ENCODE measurements at regions not wholly inside any gene's neighbourhood (a gene's known extent, or its start where the extent isn't known, plus 50 kb on each side); places are given as distances from the start of the nearest gene placed in this dataset.

DNA sequence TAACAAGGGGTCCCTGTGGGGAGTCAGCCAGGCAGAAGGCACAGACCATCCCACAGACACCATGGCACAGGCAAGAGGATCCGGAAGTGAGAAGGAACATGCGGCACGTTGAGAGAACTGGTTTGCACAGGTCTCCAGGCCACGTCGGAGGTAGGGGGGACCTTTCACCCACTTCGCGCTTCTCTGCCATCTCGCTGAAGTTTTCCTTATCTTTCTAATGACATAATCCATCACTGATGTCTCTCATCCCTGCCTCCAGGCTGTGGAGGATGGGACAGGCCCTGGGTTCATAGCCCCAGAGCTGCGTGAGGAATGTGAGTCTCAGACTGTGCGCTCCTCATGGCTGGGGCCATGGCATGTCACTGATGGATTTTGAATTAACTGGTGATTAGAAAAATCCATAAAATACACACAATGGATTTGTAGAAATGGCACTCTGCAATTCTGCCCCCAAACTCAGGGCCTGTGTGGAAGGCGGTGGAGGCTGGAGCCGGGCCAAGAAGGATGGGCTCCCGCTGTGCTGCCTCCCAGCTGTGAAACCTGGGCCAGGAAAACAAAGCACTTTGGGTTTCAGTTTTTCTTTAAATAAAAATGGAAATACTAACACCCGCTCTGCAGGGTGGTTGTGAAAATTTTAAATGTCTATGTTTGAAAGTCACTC, 113.3 kb upstream of the ALKAL2 start:
- TF ChIP-seq, protein P1, sequence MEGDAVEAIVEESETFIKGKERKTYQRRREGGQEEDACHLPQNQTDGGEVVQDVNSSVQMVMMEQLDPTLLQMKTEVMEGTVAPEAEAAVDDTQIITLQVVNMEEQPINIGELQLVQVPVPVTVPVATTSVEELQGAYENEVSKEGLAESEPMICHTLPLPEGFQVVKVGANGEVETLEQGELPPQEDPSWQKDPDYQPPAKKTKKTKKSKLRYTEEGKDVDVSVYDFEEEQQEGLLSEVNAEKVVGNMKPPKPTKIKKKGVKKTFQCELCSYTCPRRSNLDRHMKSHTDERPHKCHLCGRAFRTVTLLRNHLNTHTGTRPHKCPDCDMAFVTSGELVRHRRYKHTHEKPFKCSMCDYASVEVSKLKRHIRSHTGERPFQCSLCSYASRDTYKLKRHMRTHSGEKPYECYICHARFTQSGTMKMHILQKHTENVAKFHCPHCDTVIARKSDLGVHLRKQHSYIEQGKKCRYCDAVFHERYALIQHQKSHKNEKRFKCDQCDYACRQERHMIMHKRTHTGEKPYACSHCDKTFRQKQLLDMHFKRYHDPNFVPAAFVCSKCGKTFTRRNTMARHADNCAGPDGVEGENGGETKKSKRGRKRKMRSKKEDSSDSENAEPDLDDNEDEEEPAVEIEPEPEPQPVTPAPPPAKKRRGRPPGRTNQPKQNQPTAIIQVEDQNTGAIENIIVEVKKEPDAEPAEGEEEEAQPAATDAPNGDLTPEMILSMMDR (IDR thresholded peaks at IDR 0.05; ENCODE audit: insufficient read depth, low read depth, low read length) = no peak
- no peak for TF ChIP-seq EZH2 (IDR thresholded peaks at IDR 0.05; ENCODE audit: insufficient read depth, low read length)
- Histone ChIP-seq H3K27ac (ENCODE audit: low read depth, low read length) (no peak overlapping the region), H3K4me3 (ENCODE audit: insufficient read depth, low read depth, low read length) (no peak overlapping the region), H4K20me1 (ENCODE audit: insufficient read depth, low read length) (no peaks in the 10 kb centered on the region), H3K4me2 (ENCODE audit: low read length) (no peak overlapping the region), H3K36me3 (ENCODE audit: insufficient read depth, low read length) (no peaks in the 10 kb centered on the region), H3K79me2 (ENCODE audit: insufficient read depth, low read length) (no peaks in the 10 kb centered on the region), H3K4me1 (ENCODE audit: insufficient read depth, low read length) (no peaks in the 10 kb centered on the region), H3K9ac (ENCODE audit: low read length) (no peak overlapping the region), H2AFZ (ENCODE audit: low read depth, low read length) (no peak overlapping the region), H3K27me3 (ENCODE audit: insufficient read depth, low read length) (no peaks in the 10 kb centered on the region), H3K9me3 (ENCODE audit: insufficient read depth, low read depth, low read length) (no peaks in the 10 kb centered on the region)
- no peak overlapping the region for H3K27ac Mint-ChIP-seq (ENCODE audit: unreplicated experiment)
- H3K4me3 Mint-ChIP-seq (ENCODE audit: unreplicated experiment) = no peak overlapping the region
- FAIRE-seq (no peak), DNase-seq (ENCODE audit: low read depth) (no peak)
- no peaks in the 10 kb centered on the region for H3K36me3 Mint-ChIP-seq (ENCODE audit: low read depth, unreplicated experiment)
- no peaks in the 10 kb centered on the region for H3K4me1 Mint-ChIP-seq (ENCODE audit: low read depth, unreplicated experiment)
- H3K9me3 Mint-ChIP-seq (ENCODE audit: unreplicated experiment) = peaks cover 13% of the 10 kb centered on the region
- peaks cover 17% of the 10 kb centered on the region for H3K27me3 Mint-ChIP-seq (ENCODE audit: low read depth, unreplicated experiment)

DNA sequence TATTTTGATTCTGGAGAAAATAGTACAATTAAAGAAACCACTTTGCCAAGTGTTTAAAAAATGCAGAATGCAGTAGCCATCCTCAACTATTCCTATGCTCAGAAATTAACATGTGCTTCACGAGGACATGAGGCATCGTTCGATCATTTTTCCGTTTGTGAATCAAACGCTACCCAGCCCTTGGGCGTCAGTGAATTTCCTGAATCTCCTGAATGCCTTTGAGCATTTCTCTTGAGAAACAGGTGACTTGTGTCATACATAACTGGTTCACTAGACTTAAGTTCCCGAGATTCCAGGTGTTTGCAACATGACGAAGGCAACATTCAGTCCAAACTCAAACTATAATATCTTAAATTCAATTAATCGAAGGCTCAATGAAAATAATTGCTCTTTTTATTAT, 110.0 kb upstream of the ALKAL2 start:
- no peaks in the 10 kb centered on the region for H3K27me3 ChIP-seq (ENCODE audit: insufficient read depth, low read length)
- no peak overlapping the region for H3K4me2 ChIP-seq (ENCODE audit: low read length)
- FAIRE-seq = no peak
- DNase-seq (ENCODE audit: low read depth) = no peak
- H3K36me3 ChIP-seq (ENCODE audit: insufficient read depth, low read length) = no peaks in the 10 kb centered on the region
- H3K9ac ChIP-seq (ENCODE audit: low read length) = no peak overlapping the region
- H2AFZ ChIP-seq (ENCODE audit: low read depth, low read length) = no peak overlapping the region
- Mint-ChIP-seq H3K4me3 (ENCODE audit: unreplicated experiment) (no peak overlapping the region), H3K9me3 (ENCODE audit: unreplicated experiment) (peaks cover 2% of the 10 kb centered on the region), H3K27ac (ENCODE audit: unreplicated experiment) (no peak overlapping the region), H3K4me1 (ENCODE audit: low read depth, unreplicated experiment) (peaks cover 14% of the 10 kb centered on the region), H3K36me3 (ENCODE audit: low read depth, unreplicated experiment) (no peaks in the 10 kb centered on the region), H3K27me3 (ENCODE audit: low read depth, unreplicated experiment) (no peaks in the 10 kb centered on the region)
- no peaks in the 10 kb centered on the region for H3K9me3 ChIP-seq (ENCODE audit: insufficient read depth, low read depth, low read length)
- H3K4me3 ChIP-seq (ENCODE audit: insufficient read depth, low read depth, low read length) = no peak overlapping the region
- no peak overlapping the region for H3K27ac ChIP-seq (ENCODE audit: low read depth, low read length)
- no peak for TF ChIP-seq EZH2 (IDR thresholded peaks at IDR 0.05; ENCODE audit: insufficient read depth, low read length)
- TF ChIP-seq, protein P1 (IDR thresholded peaks at IDR 0.05; ENCODE audit: insufficient read depth, low read depth, low read length) = no peak
- peaks cover 14% of the 10 kb centered on the region for H3K4me1 ChIP-seq (ENCODE audit: insufficient read depth, low read length)
- H4K20me1 ChIP-seq (ENCODE audit: insufficient read depth, low read length) = no peaks in the 10 kb centered on the region
- H3K79me2 ChIP-seq (ENCODE audit: insufficient read depth, low read length) = no peaks in the 10 kb centered on the region

DNA sequence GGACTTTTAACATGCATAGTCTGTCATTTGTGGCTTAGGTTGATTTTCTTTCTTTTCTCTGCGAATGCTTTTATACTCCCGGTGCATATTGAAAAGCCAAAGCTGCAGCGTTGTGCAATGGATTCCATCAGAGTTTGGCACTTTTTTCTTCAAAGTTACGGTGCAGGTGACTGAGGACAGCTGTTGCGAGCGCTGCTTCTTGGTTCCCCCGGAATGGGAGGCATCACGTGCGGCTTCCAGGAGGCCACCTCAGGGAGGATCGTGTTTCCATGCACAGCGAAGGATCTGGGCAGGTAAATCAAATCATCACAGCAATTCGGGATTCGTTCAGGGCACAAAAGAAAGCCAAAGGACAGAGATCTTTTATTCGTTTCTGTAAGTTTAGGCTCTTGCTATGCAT, 109.6 kb upstream of the ALKAL2 start:
- H3K27me3 Mint-ChIP-seq (ENCODE audit: low read depth, unreplicated experiment) = no peaks in the 10 kb centered on the region
- Histone ChIP-seq H3K79me2 (ENCODE audit: insufficient read depth, low read length) (no peaks in the 10 kb centered on the region), H3K4me3 (ENCODE audit: insufficient read depth, low read depth, low read length) (no peak overlapping the region), H3K4me1 (ENCODE audit: insufficient read depth, low read length) (peaks cover 14% of the 10 kb centered on the region), H3K4me2 (ENCODE audit: low read length) (no peak overlapping the region), H3K27ac (ENCODE audit: low read depth, low read length) (no peak overlapping the region), H3K9ac (ENCODE audit: low read length) (no peak overlapping the region), H3K27me3 (ENCODE audit: insufficient read depth, low read length) (no peaks in the 10 kb centered on the region), H4K20me1 (ENCODE audit: insufficient read depth, low read length) (no peaks in the 10 kb centered on the region), H3K9me3 (ENCODE audit: insufficient read depth, low read depth, low read length) (no peaks in the 10 kb centered on the region), H2AFZ (ENCODE audit: low read depth, low read length) (no peak overlapping the region), H3K36me3 (ENCODE audit: insufficient read depth, low read length) (no peaks in the 10 kb centered on the region)
- peaks cover 14% of the 10 kb centered on the region for H3K4me1 Mint-ChIP-seq (ENCODE audit: low read depth, unreplicated experiment)
- DNase-seq (ENCODE audit: low read depth) = no peak
- H3K4me3 Mint-ChIP-seq (ENCODE audit: unreplicated experiment) = no peak overlapping the region
- TF ChIP-seq EZH2 (IDR thresholded peaks at IDR 0.05; ENCODE audit: insufficient read depth, low read length) = no peak
- TF ChIP-seq, protein P1 (IDR thresholded peaks at IDR 0.05; ENCODE audit: insufficient read depth, low read depth, low read length) = no peak
- no peak overlapping the region for H3K27ac Mint-ChIP-seq (ENCODE audit: unreplicated experiment)
- H3K36me3 Mint-ChIP-seq (ENCODE audit: low read depth, unreplicated experiment) = no peaks in the 10 kb centered on the region
- peaks cover 2% of the 10 kb centered on the region for H3K9me3 Mint-ChIP-seq (ENCODE audit: unreplicated experiment)
- FAIRE-seq = no peak

All from astrocyte (in vitro differentiated cells and primary cell).